ENCODE measurements at regions not wholly inside any gene's neighbourhood (a gene's known extent, or its start where the extent isn't known, plus 50 kb on each side); places are given as distances from the start of the nearest gene placed in this dataset.

DNA sequence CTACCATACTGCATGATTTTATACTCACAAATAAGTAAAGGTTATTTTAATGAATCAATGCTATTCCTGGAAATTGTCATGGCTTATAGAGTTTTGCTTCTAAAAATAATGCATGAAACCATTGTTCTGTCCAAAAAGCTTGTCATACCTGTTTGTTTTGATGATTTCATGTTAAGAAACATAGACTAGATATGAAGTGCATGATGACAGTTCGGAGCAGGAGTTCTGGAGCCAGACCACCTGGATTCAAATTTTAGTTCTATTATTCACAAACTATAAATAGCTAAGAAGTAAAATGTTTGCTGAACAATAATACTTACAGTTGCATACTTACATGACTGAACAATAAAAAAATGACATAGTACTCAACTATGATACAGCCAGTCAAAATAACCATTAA, 107.0 kb upstream of the AKR1E2 start:
- TF ChIP-seq, protein P1, sequence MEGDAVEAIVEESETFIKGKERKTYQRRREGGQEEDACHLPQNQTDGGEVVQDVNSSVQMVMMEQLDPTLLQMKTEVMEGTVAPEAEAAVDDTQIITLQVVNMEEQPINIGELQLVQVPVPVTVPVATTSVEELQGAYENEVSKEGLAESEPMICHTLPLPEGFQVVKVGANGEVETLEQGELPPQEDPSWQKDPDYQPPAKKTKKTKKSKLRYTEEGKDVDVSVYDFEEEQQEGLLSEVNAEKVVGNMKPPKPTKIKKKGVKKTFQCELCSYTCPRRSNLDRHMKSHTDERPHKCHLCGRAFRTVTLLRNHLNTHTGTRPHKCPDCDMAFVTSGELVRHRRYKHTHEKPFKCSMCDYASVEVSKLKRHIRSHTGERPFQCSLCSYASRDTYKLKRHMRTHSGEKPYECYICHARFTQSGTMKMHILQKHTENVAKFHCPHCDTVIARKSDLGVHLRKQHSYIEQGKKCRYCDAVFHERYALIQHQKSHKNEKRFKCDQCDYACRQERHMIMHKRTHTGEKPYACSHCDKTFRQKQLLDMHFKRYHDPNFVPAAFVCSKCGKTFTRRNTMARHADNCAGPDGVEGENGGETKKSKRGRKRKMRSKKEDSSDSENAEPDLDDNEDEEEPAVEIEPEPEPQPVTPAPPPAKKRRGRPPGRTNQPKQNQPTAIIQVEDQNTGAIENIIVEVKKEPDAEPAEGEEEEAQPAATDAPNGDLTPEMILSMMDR (conservative IDR thresholded peaks at IDR 0.05), result no peak
- no peak overlapping the region for H3K27ac ChIP-seq

DNA sequence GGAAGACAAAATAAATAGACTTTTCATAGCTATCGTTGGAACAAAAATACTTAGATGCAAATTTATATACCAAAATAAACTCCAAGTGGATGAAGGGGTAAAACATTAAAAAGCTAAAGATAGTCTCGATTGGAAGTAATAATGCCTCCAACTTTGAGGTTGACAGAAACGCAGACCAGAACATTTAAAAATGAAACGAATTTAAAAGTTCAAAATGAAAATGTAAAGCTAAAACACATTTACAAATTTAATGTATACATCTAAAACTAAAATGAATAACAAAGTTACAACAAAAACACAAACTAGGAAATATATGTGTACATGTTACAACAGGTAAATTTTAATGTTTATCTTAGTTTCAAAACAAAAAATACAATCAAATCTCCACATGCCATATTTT, 107.5 kb upstream of the AKR1E2 start:
- H3K27ac ChIP-seq, result no peak overlapping the region
- TF ChIP-seq, protein P1 (conservative IDR thresholded peaks at IDR 0.05), result no peak

DNA sequence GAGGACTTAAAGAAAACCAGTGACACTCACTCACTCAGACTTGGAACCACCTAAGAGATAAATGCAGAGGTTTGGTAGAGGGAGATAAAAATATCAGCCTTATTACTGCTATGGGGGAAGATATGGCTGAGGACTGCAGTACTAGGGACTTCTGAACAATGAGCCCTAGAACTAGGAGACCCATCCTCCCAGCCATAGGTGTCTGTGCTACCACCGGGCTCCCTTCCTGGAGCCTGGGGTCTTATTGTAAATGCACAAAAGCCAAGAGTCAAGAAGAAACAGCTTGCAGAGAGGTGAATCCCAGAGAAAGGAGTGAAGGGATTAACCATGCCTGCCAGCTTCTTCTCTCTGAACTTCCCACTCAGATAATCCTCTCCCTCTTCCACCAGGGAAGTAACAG, 108.3 kb upstream of the AKR1E2 start:
- TF ChIP-seq, protein P1 (conservative IDR thresholded peaks at IDR 0.05), result no peak
- H3K27ac ChIP-seq, result no peak overlapping the region

DNA sequence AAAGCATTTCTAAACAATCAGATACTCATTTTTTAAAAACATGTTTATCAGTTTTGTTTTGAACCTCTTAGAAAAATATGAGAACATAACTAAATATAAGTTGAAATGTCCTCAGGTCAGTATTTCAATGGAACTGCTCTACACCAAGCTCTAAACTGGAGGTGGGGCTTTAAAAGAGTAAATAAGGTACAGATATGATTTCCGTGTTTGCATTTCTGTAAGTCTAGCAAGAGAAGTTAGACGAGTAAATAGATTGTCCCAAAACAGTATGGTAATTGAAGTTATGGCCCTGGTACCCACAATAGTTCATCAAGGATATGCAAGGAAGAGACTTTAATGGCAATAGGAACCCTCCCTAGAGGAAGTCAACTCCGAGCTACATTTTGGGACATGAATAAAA, 115.1 kb upstream of the AKR1E2 start:
- H3K27ac ChIP-seq, result no peak overlapping the region
- TF ChIP-seq, protein P1 (conservative IDR thresholded peaks at IDR 0.05), result no peak

DNA sequence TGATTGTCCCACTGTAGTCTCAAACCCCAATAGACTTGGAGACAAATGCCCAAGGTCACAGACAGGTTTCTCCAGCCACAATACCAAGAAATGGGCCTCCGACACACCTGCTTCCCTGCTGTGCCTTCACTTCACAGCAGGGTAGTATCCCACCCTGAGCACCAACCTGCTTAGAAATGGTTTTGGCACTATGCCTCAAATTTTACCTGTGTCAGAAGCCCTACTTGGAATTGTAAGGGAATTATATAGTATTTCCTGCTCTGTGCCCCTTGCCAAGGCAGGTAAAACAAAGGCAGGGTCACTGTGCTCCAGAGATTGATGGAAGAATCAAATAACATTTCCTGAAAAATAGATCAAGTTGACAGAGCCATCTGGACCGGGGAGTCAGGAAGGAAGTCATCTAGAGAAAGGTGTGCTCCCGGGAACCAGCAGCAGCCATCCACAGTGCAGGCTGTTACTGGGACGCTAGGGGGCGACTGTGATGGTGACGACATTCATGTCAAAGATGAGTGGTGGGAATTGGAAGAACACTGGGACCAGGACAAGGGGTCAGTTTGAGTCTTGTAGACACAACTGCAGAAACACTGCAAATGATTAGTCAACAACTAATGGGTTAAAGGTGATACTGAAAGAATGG, 117.8 kb upstream of the AKR1E2 start:
- TF ChIP-seq, protein P1 (conservative IDR thresholded peaks at IDR 0.05), result no peak
- no peak overlapping the region for H3K27ac ChIP-seq

DNA sequence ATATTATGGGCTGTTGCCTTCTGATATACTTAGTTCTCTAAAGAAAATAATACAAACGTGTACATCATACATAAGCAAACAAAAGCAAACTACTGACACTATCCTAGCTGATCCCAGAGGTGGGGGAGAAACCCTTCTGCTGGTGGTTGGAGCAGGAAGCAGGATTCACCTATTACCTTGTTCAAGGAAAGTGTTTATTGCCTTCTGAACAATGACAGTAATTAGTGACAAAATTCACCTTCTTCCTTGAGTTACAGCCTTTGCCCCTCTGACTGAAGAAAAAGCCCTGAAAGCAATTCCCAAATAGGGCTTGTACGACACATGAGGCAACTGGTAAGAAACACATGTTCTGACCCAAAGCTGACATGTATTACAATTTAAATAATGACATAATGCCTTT, 118.8 kb upstream of the AKR1E2 start:
- TF ChIP-seq, protein P1 (conservative IDR thresholded peaks at IDR 0.05), result no peak
- no peak overlapping the region for H3K27ac ChIP-seq

DNA sequence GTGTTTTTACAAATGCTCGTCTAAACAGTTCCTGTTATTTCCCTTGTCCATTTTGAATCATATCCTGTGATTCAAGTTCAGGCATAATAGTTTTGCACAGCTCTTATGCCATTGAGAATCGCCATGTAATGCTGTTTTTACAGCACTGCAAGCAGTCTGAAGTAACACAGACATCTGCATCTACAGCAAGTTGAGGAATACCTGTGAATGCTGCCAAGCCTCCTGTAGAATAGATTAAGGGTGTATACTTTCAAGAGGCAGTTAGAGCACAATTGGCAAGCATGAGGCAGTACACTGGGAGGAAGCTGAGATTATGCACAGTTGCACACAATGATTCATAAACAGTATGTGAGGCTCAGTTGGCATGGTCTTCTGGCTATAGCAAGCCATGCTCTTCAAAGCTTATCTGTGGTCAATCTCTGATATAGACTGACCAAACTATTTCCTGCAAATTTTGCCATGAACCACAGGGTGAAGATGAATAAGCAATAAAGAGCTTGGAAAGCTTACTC, 121.9 kb upstream of the AKR1E2 start:
- H3K27ac ChIP-seq, result no peak overlapping the region
- TF ChIP-seq, protein P1 (conservative IDR thresholded peaks at IDR 0.05), result no peak

Data from VCaP (cell line).